Mesothelial cell of epicardium (in vitro differentiated cells): ENCODE measurements at regions not wholly inside any gene's neighbourhood (a gene's known extent, or its start where the extent isn't known, plus 50 kb on each side); places are given as distances from the start of the nearest gene placed in this dataset.

Source experiments
- DNase-seq, 2 experiments: peaks; one replicate each; pipeline ENCODE4 v3.0.0; 2021; ENCODE audit warnings: low spot score in 2 of 2; ENCODE audit not compliant: unreplicated experiment in 2 of 2
- H3K27ac Mint-ChIP-seq: 2 replicates; pipeline ENCODE4 v1.8.0; 2021; ENCODE audit warnings: mixed read lengths
- H3K27me3 Mint-ChIP-seq: 2 replicates; pipeline ENCODE4 v1.8.0; 2021; ENCODE audit warnings: low read depth, mixed read lengths
- H3K36me3 Mint-ChIP-seq: 2 replicates; pipeline ENCODE4 v1.8.0; 2021; ENCODE audit warnings: mixed read lengths
- H3K4me1 Mint-ChIP-seq: 2 replicates; pipeline ENCODE4 v1.8.0; 2021; ENCODE audit warnings: mixed read lengths
- H3K4me3 Mint-ChIP-seq: 2 replicates; pipeline ENCODE4 v1.8.0; 2021; ENCODE audit warnings: mild to moderate bottlenecking, moderate library complexity, mixed read lengths
- H3K9me3 Mint-ChIP-seq: 2 replicates; pipeline ENCODE4 v1.8.0; 2021; ENCODE audit warnings: mixed read lengths
- TF ChIP-seq, protein P1 (sequence below): fragments of 200-600 bp; sonication (generic); IDR thresholded peaks from one replicate; pipeline ENCODE4 v1.5.0; 2021; ENCODE audit warnings: antibody characterized with exemption; ENCODE audit not compliant: unreplicated experiment

DNA sequence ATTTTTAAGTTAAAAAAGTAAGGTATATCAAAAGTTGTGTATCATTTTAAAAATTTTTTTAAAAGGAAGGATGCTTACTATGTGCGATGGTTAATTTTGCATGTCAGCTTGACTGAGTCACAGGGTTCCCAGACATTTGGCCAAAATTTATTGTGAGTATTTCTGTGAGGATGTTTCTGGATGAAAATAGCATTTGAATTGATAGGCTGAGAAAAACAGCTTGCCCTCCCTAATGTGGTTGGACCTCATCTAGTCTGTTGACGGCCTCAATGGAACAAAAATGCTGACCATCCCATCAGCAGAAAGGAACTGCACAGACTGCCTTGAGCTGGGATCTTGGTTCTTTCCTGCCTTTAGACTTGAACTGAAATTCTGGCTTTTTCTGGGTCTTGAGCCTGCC is 724.5 kb downstream of the NCAM2 start:
- TF ChIP-seq, protein P1, sequence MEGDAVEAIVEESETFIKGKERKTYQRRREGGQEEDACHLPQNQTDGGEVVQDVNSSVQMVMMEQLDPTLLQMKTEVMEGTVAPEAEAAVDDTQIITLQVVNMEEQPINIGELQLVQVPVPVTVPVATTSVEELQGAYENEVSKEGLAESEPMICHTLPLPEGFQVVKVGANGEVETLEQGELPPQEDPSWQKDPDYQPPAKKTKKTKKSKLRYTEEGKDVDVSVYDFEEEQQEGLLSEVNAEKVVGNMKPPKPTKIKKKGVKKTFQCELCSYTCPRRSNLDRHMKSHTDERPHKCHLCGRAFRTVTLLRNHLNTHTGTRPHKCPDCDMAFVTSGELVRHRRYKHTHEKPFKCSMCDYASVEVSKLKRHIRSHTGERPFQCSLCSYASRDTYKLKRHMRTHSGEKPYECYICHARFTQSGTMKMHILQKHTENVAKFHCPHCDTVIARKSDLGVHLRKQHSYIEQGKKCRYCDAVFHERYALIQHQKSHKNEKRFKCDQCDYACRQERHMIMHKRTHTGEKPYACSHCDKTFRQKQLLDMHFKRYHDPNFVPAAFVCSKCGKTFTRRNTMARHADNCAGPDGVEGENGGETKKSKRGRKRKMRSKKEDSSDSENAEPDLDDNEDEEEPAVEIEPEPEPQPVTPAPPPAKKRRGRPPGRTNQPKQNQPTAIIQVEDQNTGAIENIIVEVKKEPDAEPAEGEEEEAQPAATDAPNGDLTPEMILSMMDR: no peak
- Mint-ChIP-seq H3K27me3 (no peaks in the 10 kb centered on the region), H3K4me3 (no peak overlapping the region)

DNA sequence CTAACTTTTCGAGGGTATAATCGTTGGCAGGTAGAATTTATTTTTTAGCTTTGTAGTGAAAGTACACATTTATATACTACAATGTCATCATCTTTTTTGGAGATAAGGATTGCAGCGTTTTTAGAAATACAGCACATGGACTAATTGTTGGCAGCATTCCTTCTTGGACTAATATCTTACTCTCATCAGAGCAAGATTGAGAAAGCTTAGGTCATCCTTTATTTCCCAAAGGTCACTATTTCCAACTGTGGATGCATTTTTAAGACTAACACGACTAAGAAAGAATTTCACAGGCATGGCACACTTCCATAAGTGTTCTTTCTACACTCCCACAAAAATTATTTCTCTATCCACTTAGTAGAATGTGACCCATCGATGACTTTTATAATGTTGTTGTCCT is 732.3 kb downstream of the NCAM2 start:
- TF ChIP-seq, protein P1: no peak
- H3K27ac Mint-ChIP-seq: no peak overlapping the region
- peaks cover 3% of the 10 kb centered on the region for H3K27me3 Mint-ChIP-seq
- DNase-seq: no peak
- no peaks in the 10 kb centered on the region for H3K4me1 Mint-ChIP-seq
- H3K9me3 Mint-ChIP-seq: peaks cover 11% of the 10 kb centered on the region
- H3K4me3 Mint-ChIP-seq: no peak overlapping the region
- no peaks in the 10 kb centered on the region for H3K36me3 Mint-ChIP-seq

More for the DNA sequence above, 724.5 kb downstream of the NCAM2 start:
- Mint-ChIP-seq H3K36me3 (no peaks in the 10 kb centered on the region), H3K27ac (no peak overlapping the region), H3K4me1 (no peaks in the 10 kb centered on the region), H3K9me3 (peaks cover 7% of the 10 kb centered on the region)
- DNase-seq: no peak

DNA sequence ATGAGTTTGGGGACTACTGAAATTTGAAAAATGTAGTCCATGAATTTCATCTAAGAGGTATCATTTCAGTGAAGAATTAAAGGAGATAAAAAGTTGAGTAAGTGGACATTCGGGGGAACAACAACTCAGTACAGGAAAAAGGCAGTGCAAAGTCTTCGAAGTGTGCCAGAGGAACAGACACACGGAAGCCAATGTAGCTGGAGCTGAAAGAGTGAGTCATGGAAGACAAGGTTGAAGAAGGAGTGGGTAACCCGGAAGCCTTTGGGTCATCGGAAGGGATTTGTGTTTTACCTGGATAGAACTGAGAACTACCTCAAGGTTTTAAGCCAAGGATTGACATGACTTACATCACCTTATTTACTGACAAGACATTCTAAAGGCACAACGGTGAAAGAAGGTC is 733.4 kb downstream of the NCAM2 start:
- no peak overlapping the region for H3K4me3 Mint-ChIP-seq
- peaks cover 11% of the 10 kb centered on the region for H3K9me3 Mint-ChIP-seq
- no peak for DNase-seq
- H3K4me1 Mint-ChIP-seq: no peaks in the 10 kb centered on the region
- no peaks in the 10 kb centered on the region for H3K36me3 Mint-ChIP-seq
- TF ChIP-seq, protein P1: no peak
- no peak overlapping the region for H3K27ac Mint-ChIP-seq
- H3K27me3 Mint-ChIP-seq: peaks cover 3% of the 10 kb centered on the region

DNA sequence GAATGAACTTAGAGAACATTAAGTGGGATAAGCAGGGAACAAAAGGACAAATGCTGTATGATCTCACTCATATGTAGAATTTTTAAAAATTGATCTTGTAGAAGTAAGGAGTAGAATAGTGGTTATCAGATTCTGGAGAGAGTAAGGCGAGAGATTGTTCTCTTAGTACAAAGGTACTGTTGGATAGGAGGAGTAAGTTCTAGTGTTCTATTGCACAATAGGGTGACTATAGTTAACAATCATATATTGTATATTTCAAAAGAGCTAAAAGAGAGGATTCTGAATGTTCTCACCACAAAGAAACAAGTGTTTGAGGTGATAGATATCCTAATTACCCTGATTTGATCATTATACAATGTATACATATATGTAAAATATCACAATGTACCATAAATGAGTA is 735.9 kb downstream of the NCAM2 start:
- Mint-ChIP-seq H3K4me3 (no peak overlapping the region), H3K9me3 (peaks cover 4% of the 10 kb centered on the region), H3K36me3 (no peaks in the 10 kb centered on the region), H3K4me1 (no peaks in the 10 kb centered on the region), H3K27me3 (peaks cover 3% of the 10 kb centered on the region), H3K27ac (no peak overlapping the region)
- no peak for DNase-seq
- TF ChIP-seq, protein P1: no peak

DNA sequence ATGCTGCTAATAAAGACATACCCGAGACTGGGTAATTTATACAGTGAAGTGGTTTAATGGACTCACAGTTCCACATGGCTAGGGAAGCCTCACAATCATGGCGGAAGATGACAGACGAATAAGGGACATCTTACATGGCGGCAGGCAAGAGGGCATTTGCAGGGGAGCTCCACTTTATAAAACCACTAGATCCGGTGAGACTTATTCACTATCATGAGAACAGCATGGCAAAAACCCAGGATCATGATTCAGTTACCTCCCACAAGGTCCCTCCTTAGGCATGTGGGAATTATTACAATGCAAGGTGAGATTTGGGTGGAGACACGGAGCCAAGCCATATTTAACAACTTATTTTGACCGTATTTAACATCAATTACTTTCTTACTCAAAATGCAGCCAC is 739.0 kb downstream of the NCAM2 start:
- no peak overlapping the region for H3K4me3 Mint-ChIP-seq
- peaks cover 3% of the 10 kb centered on the region for H3K27me3 Mint-ChIP-seq
- DNase-seq: no peak
- TF ChIP-seq, protein P1: no peak
- no peaks in the 10 kb centered on the region for H3K9me3 Mint-ChIP-seq
- H3K36me3 Mint-ChIP-seq: no peaks in the 10 kb centered on the region
- no peak overlapping the region for H3K27ac Mint-ChIP-seq
- no peaks in the 10 kb centered on the region for H3K4me1 Mint-ChIP-seq

DNA sequence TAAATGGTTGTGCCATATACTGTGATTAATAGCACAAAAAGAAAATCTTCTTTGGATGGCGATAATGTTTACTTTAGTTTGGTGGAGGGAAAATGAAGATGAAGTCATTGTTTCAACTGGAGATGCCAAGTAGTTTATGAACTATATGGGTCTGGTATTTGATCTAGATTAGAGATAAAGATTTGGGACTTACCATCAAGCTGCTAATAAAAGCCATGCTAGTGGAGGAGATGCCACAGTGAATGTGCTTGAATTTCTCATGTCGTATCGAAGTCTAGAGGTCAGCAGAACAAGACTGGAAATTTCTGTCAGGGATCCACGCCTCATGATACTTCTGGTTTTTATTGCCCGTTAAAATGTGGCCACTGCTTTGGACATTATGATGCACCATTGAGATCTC is 742.0 kb downstream of the NCAM2 start:
- Mint-ChIP-seq H3K36me3 (peaks cover under 1% of the 10 kb centered on the region), H3K9me3 (peaks cover 10% of the 10 kb centered on the region), H3K27ac (no peak overlapping the region), H3K4me3 (no peak overlapping the region), H3K4me1 (no peaks in the 10 kb centered on the region), H3K27me3 (no peaks in the 10 kb centered on the region)
- no peak for DNase-seq
- TF ChIP-seq, protein P1: no peak
